ENCODE measurements at regions not wholly inside any gene's neighbourhood (a gene's known extent, or its start where the extent isn't known, plus 50 kb on each side); places are given as distances from the start of the nearest gene placed in this dataset.

GRCh38 chr5:57318251-57318650 lies 144.4 kb downstream of the GPBP1 start:
- Histone ChIP-seq H3K36me3 (ENCODE audit: control insufficient read depth, insufficient read depth, low read length) (no peaks in the 10 kb centered on the region), H3K9me3 (ENCODE audit: control insufficient read depth in 2 of 2, low read length in 2 of 2) (no peaks in the 10 kb centered on the region), H3K4me1 (ENCODE audit: control insufficient read depth, insufficient read depth, low read length, poor library complexity, severe bottlenecking) (no peaks in the 10 kb centered on the region), H3K27ac (ENCODE audit: insufficient read depth, low read length, poor library complexity, severe bottlenecking) (no peak overlapping the region), H3K27me3 (ENCODE audit: control insufficient read depth, insufficient read depth, low read length) (peaks cover 5% of the 10 kb centered on the region), H3K4me3 (ENCODE audit: low read depth, low read length) (no peak overlapping the region)
- Mint-ChIP-seq H3K27ac (no peak overlapping the region), H3K4me3 (no peak overlapping the region), H3K9me3 (peaks cover 0 to 3% (median 0%) of the 10 kb centered on the region in 7 donors), H3K27me3 (peaks cover 21% of the 10 kb centered on the region), H3K4me1 (peaks cover 0 to 2% (median 0%) of the 10 kb centered on the region in 4 donors), H3K36me3 (no peaks in the 10 kb centered on the region)
- ATAC-seq (ENCODE audit: low read depth in 2 of 2) (no peak), DNase-seq (no peak)

- ATAC-seq (ENCODE audit: low read depth in 2 of 2): no peak
- H3K4me3 Mint-ChIP-seq: no peak overlapping the region
- H3K27ac ChIP-seq (ENCODE audit: insufficient read depth, low read length, poor library complexity, severe bottlenecking): no peak overlapping the region
Measured at GRCh38 chr5:57317341-57317740, 143.5 kb downstream of the GPBP1 start.

GRCh38 chr5:57316798-57317327 lies 143.0 kb downstream of the GPBP1 start:
- Mint-ChIP-seq H3K9me3 (peaks cover 0 to 3% (median 0%) of the 10 kb centered on the region in 7 donors), H3K36me3 (no peaks in the 10 kb centered on the region), H3K4me3 (no peak overlapping the region), H3K4me1 (peaks cover 0 to 2% (median 0%) of the 10 kb centered on the region in 4 donors), H3K27ac (no peak overlapping the region), H3K27me3 (peaks cover 22% of the 10 kb centered on the region)
- Histone ChIP-seq H3K27ac (ENCODE audit: insufficient read depth, low read length, poor library complexity, severe bottlenecking) (no peak overlapping the region), H3K9me3 (ENCODE audit: control insufficient read depth in 2 of 2, low read length in 2 of 2) (no peaks in the 10 kb centered on the region), H3K36me3 (ENCODE audit: control insufficient read depth, insufficient read depth, low read length) (no peaks in the 10 kb centered on the region), H3K4me1 (ENCODE audit: control insufficient read depth, insufficient read depth, low read length, poor library complexity, severe bottlenecking) (no peaks in the 10 kb centered on the region), H3K27me3 (ENCODE audit: control insufficient read depth, insufficient read depth, low read length) (peaks cover 5% of the 10 kb centered on the region), H3K4me3 (ENCODE audit: low read depth, low read length) (no peak overlapping the region)
- ATAC-seq (ENCODE audit: low read depth in 2 of 2): no peak
- no peak for DNase-seq

More at GRCh38 chr5:57317341-57317740, 143.5 kb downstream of the GPBP1 start:
- Mint-ChIP-seq H3K9me3 (peaks cover 0 to 6% (median 0%) of the 10 kb centered on the region in 7 donors), H3K27me3 (peaks cover 21% of the 10 kb centered on the region), H3K36me3 (no peaks in the 10 kb centered on the region), H3K4me1 (peaks cover 0 to 2% (median 0%) of the 10 kb centered on the region in 4 donors), H3K27ac (no peak overlapping the region)
- H3K9me3 ChIP-seq (ENCODE audit: control insufficient read depth in 2 of 2, low read length in 2 of 2): no peaks in the 10 kb centered on the region
- no peak overlapping the region for H3K4me3 ChIP-seq (ENCODE audit: low read depth, low read length)
- no peaks in the 10 kb centered on the region for H3K4me1 ChIP-seq (ENCODE audit: control insufficient read depth, insufficient read depth, low read length, poor library complexity, severe bottlenecking)
- no peaks in the 10 kb centered on the region for H3K36me3 ChIP-seq (ENCODE audit: control insufficient read depth, insufficient read depth, low read length)
- DNase-seq: no peak
- peaks cover 5% of the 10 kb centered on the region for H3K27me3 ChIP-seq (ENCODE audit: control insufficient read depth, insufficient read depth, low read length)

GRCh38 chr5:57315941-57316340 lies 142.1 kb downstream of the GPBP1 start:
- Histone ChIP-seq H3K4me3 (ENCODE audit: low read depth, low read length) (no peak overlapping the region), H3K27me3 (ENCODE audit: control insufficient read depth, insufficient read depth, low read length) (peaks cover 5% of the 10 kb centered on the region), H3K36me3 (ENCODE audit: control insufficient read depth, insufficient read depth, low read length) (no peaks in the 10 kb centered on the region), H3K9me3 (ENCODE audit: control insufficient read depth in 2 of 2, low read length in 2 of 2) (no peaks in the 10 kb centered on the region), H3K4me1 (ENCODE audit: control insufficient read depth, insufficient read depth, low read length, poor library complexity, severe bottlenecking) (no peaks in the 10 kb centered on the region), H3K27ac (ENCODE audit: insufficient read depth, low read length, poor library complexity, severe bottlenecking) (no peak overlapping the region)
- ATAC-seq (ENCODE audit: low read depth in 2 of 2): no peak
- Mint-ChIP-seq H3K4me1 (no peaks in the 10 kb centered on the region), H3K36me3 (no peaks in the 10 kb centered on the region), H3K27me3 (peaks cover 22% of the 10 kb centered on the region), H3K27ac (no peak overlapping the region), H3K4me3 (no peak overlapping the region), H3K9me3 (peaks cover 0 to 3% (median 0%) of the 10 kb centered on the region in 7 donors)
- no peak for DNase-seq

Data from CD4-positive, CD25-positive, alpha-beta regulatory T cell (primary cell).